Activated CD4-positive, alpha-beta T cell treated with anti-CD3 and anti-CD28 coated beads, Interleukin-2, amount 50 U/mL, for 16 hours (primary cell): ENCODE measurements at regions not wholly inside any gene's neighbourhood (a gene's known extent, or its start where the extent isn't known, plus 50 kb on each side); places are given as distances from the start of the nearest gene placed in this dataset.
A peak's percentile ranks its signal among the peaks of the same experiment; 100 is the strongest.
"Not testable (repeated sequence)": the region's sequence is repeated elsewhere in the genome, so short reads cannot be mapped to it uniquely, and the experiment has no call there.

Experiments used
- DNase-seq: peaks from one replicate; pipeline ENCODE4 v3.0.0-alpha.2; 2020

- DNase-seq, result no peak
These were observed 58.8 kb downstream of the PPP4R3C start for GRCh38 chrX:27404366-27404765.

DNA sequence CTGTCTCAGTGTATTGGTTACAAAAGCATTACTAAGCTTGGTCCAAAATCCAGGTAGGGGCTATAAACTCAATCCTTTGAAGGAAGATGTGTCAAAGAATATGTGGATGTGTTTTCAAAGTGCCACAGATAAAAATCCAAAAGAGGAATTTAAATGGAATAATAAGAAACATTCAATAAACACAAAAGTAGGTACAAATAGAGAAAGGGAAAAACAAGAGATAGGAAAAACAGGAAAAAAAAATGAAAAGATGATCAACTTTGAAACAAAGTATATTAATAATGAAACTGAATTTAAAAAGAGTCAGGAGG, 64.0 kb downstream of the PPP4R3C start:
- no peak for DNase-seq

DNA sequence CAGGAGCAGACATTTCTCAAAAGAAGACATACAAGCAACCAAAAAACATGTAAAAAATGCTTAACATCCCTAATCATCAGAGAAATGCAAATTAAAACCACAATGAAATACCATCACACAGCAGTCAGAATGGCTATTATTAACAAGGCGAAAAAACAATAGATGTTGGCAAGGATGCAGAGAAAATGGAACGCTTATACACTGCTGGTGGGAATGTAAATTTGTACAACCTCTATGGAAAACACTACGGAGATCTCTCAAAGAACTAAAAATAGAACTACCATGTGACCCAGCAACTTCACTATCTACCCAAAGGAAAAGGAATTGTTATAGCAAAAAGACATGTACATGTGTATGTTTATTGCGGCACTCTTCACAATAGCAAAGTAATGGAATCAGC, 71.5 kb downstream of the PPP4R3C start:
- no peak for DNase-seq

DNA sequence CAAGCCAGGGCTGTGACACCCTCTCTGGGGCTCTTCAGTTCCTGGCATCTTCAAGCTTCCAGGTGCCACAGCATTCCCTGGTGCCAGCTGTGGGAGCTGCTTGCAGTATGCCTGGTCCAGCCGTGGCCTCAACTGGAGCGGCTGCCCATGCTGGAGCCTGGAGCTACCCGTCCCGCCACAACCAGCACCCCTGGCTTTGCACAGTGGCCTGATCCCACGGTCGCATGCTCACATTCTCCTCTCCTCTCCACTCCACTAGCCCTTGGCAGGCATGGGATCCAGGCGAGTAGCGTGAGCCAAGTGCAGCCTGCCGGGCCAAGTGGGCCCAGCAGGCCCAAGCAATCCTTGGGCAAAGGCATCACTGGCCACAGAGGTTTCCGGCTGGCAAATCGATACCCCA, 81.7 kb downstream of the PPP4R3C start:
- no peak for DNase-seq

- no peak for DNase-seq
These were observed 82.8 kb downstream of the PPP4R3C start for GRCh38 chrX:27380163-27380845.

DNA sequence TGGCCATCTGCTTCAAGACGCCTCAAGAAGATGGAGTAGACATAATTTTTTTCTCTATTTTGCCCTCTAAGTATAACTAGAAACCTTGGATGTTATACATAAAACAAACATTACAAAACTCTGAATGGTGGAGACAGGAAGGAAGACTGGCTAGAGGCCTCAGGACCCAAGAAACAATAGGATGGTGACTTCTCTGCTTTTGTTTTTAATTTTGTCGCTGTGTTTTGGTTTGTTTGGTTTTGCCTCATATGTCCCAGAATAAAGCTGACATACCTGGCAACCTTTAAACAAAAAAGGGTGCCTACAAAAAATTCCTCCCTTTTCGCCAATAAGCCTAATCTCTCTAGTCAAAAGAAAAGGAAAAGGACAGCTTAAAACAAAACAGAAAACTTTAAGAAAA, 109.1 kb downstream of the PPP4R3C start:
- no peak for DNase-seq

DNA sequence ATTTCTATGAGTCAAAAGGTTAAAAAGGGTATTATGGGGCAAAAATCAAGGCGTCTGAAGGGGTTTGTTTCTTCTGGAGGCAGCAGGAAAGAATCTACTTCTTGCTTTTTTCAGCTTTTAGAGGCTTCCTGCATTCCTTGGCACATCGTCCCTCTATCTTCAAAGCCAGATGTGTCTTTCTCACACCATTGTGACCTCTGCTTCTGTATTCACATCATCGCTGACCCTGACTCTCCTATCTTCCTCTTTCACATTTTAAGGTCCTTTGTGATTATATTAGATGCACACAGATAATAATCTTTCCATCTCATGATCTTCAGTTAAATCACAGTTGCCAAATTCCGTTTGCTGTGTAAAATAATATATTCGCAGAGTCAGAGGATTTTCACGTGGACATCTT, 112.7 kb downstream of the PPP4R3C start:
- no peak for DNase-seq

- DNase-seq, result peak; percentile 38
These were observed 126.6 kb downstream of the PPP4R3C start for GRCh38 chrX:27336466-27337091.

DNA sequence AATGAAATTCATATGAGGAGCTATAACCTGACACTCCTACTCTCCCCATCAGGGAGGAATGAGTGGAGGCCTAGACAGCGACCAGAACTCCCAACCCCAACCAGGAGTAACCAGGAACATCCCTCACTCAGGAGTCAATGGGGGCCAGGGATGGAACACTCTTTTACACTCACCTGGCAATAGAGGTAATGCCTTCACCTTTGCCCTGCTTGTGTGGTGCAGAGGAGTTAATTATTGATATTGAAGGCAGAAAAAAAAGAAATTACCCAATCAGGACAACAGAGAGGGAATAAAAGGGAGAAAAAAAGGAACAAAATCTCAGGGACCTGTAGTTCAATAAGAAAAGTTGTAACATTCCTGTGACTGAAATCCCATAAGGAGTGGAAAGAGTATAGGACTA, 141.5 kb downstream of the PPP4R3C start:
- DNase-seq, result no peak

DNA sequence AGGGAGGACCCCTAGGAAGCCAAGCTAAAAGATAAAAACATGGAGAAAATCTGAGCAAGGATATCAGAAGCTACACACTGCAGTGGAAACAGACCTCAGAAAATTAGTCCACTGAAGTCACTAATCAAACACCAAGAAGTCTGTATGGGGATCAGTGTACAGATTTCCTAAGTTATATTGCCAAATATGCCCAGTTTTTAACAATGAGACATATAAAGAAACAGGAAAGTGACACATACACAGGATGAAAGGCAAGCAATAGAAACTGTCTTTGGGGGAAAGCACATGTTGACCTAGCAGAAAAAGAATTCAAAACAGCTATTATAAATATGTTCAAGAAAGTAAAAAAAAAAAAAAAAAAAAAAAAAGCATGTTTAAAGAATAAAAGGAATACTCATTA, 153.7 kb downstream of the PPP4R3C start:
- no peak for DNase-seq

DNA sequence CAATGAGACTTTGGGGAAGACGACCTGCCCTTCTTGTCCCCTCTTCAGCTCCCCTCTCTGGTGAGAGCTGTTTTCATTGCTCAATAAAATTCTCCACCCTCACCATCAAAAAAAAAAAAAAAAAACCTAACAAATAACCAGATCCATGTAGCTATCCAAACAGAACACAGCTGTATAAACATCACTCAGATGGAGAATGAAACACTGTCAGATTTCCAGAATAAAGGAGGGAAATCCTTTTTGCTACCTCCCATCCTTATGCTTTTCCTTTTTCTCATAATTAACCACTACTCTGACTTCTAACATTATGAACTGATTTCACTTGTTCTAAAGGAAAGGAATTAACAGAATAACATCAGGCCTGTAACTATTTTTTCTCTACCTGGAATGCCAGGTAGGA, 155.6 kb downstream of the PPP4R3C start:
- DNase-seq, result no peak

GRCh38 chrX:27292552-27292951, 170.6 kb downstream of the PPP4R3C start:
- not testable (repeated sequence) for DNase-seq

GRCh38 chrX:27276751-27277150, 186.4 kb downstream of the PPP4R3C start:
- no peak for DNase-seq

- no peak for DNase-seq
These were observed 208.5 kb downstream of the PPP4R3C start for GRCh38 chrX:27254656-27255055.

GRCh38 chrX:27251369-27251768, 211.8 kb downstream of the PPP4R3C start:
- no peak for DNase-seq

DNA sequence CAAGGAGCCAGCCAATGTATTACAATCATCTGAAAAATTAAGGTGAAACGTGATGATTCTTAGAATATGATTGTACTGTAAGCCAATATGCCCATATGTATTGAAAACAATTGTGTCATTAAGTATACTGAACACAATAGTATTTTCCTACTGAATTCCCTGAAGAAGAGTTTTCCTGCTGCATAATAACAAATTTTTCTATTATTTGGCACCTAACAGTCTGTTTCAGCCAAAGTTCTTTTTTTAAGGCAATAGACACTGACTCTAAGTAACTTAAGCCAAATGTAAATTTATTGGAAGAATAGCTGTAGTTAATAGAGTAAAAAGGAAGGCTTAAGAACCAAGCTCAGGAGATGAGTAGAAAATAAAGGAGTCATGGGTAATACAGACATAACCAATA, 220.6 kb downstream of the PPP4R3C start:
- no peak for DNase-seq

GRCh38 chrX:27241981-27242380, 221.2 kb downstream of the PPP4R3C start:
- DNase-seq, result no peak

DNA sequence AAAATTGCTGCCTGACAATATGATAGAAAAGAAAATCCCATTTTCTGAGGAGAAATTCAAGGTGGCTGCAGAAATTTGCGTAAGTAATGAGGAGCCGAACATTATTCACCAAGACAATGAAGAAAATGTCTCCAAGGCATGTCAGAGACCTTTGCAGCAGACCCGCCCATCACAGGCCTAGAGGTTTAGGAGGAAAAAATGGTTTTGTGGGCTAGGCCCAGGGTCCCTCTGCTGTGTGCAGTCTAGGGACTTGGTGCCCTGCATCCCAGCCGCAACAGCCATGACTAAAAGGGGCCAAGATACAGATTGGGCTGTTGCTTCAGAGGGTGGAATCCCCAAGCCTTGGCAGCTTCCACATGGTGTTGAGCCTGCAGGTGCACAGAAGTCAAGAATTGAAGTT, 223.1 kb downstream of the PPP4R3C start:
- DNase-seq, result not testable (repeated sequence)

DNA sequence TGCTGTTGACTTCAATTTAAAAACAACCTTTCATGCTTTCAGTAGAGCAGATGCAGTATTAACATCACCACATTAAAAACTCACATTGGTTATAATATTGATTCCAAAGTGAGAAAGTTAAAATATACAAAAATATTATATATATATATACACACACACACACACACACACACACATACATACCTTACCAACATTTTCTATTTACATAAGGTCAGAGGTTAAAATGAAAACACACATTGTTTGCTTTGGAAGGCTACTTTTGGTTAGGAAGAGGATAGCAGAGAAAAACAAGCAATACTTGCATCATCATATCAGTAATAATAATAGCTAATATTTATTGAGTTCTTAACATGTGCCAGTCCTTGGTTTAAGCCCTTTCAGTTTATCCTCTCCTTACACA, 226.5 kb downstream of the PPP4R3C start:
- no peak for DNase-seq

DNA sequence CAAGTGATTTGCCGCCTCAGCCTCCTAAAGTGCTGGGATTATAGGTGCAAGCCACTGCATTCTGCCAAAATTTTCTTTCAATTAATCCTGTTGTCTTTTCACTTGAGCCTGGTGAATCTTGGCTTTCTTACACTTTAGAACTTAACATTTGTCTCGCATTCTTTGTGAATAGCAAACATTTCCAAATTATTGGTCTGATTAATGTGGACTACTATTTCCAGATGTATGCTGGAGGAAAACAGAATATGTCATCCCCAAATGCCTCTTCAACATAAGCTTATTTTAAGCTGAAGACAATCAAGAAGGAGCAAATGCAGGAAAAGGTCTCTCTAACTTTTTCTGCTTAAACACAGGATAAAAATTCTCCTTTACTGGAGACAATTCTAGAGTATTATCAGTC, 233.4 kb downstream of the PPP4R3C start:
- no peak for DNase-seq

DNA sequence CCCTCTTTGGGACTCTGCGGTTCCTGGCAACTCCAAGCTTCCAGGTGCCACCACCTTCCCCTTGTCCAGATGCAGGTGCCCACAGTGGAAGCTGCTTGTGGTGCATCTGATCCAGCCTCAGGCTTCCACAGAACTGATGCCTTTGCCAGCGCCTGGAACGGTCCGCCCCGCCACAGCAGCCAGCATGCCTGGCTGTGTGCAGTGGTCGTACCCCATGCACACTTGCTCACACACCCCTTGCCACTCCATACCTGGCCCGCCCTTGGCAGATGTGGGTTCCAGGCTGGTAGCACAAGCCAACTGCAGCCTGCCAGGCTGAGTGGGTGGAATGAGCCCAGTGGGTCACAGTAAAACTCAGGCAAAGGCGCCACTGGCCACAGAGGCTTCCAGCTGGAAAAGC, 240.5 kb downstream of the PPP4R3C start:
- no peak for DNase-seq

GRCh38 chrX:27186671-27187070, 276.5 kb downstream of the PPP4R3C start:
- DNase-seq, result peak; percentile 57

DNA sequence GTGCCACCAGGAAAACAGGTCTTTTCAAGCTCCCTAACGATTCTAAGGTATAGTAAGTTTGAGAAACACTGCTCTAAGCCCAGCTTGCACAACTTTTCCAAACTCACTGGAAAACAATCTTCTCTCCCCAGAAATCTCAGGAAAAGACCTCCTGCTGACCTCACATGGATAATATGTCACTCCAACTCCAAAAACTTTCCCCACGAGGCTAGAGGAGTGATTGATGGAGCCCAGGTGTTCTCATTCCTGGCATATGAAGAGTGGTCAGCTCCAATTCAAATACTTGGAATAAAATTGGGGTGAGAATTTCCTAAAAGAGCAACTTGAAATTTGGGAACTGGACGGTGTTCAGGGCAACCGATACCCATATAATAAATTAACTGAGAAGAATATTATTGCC, 299.9 kb downstream of the PPP4R3C start:
- no peak for DNase-seq

- no peak for DNase-seq
These were observed 300.6 kb downstream of the PPP4R3C start for GRCh38 chrX:27162496-27162895.

GRCh38 chrX:27156921-27157320, 306.2 kb downstream of the PPP4R3C start:
- DNase-seq, result not testable (repeated sequence)
